HepG2 (cell line): ENCODE measurements at regions not wholly inside any gene's neighbourhood (a gene's known extent, or its start where the extent isn't known, plus 50 kb on each side); places are given as distances from the start of the nearest gene placed in this dataset.
A peak's percentile ranks its signal among the peaks of the same experiment; 100 is the strongest.

ENCODE experiments used
- ATAC-seq: fragments of 200-7000 bp; cut with Tn5 transposase; 3 replicates; pipeline ENCODE4 v1.9.1; 2020; ENCODE audit warnings: mild to moderate bottlenecking, moderate library complexity
- BruUV-seq: library from RNA; stranded (reverse); fragments of 400-500 nt; replicated peaks from 2 replicates; lab custom pipeline; 2021; lab: Mats Ljungman, UMichigan
- CTCF ChIA-PET: fragments of 300-600 bp; formaldehyde crosslinking; extraction: SDS; loops from one replicate; lab custom pipeline; 2021; ENCODE audit warnings: low total read pairs, inconsistent platforms, low intra/inter-chr PET ratio; lab: Yijun Ruan, JAX
- POLR2A ChIA-PET: fragments of 350-600 bp; sonication (Branson Sonifier 250); formaldehyde crosslinking; loops from one replicate; lab custom pipeline; 2020; ENCODE audit warnings: antibody characterized with exemption, inconsistent platforms; lab: Yijun Ruan, JAX
- DNase-seq: peaks from one replicate; pipeline ENCODE4 v3.0.0-alpha.2; 2015; ENCODE audit warnings: low spot score
- FAIRE-seq: peaks from 3 replicates; lab custom pipeline; 2011; peaks lifted over from hg19 to GRCh38; lab: Jason Lieb, UNC
- H2AFZ ChIP-seq: one replicate; pipeline ENCODE4 v1.6.1; 2011; ENCODE audit warnings: low read length, inconsistent platforms
- H3K27ac ChIP-seq: fragments of 300-600 bp; 3 replicates; pipeline ENCODE4 v1.8.0; 2011; ENCODE audit warnings: mixed run types, mild to moderate bottlenecking, mixed read lengths, low read length, inconsistent platforms; ENCODE audit not compliant: insufficient read depth; ENCODE audit errors: extremely low read length
- H3K27me3 ChIP-seq, 2 experiments: fragments of 200-600 bp in 1 of 2; 2 replicates in 1 of 2; 3 replicates in 1 of 2; pipeline versions ENCODE4 v1.6.0 to v1.8.0; 2011; ENCODE audit warnings: low read length in 2 of 2, mild to moderate bottlenecking in 2 of 2, moderate library complexity in 2 of 2, inconsistent platforms in 1 of 2; ENCODE audit not compliant: insufficient read depth in 2 of 2, control insufficient read depth in 1 of 2
- H3K36me3 ChIP-seq, 2 experiments: fragments of 200-600 bp in 1 of 2; replicated peaks in 1 of 2; 2 replicates in 1 of 2; 3 replicates in 1 of 2; pipeline versions ENCODE4 v1.5.1 to v1.8.0; 2011; ENCODE audit warnings: low read length in 2 of 2, inconsistent platforms in 1 of 2; ENCODE audit not compliant: insufficient read depth in 2 of 2, control insufficient read depth in 1 of 2
- H3K4me1 ChIP-seq: 2 replicates; pipeline ENCODE4 v1.5.1; 2012; ENCODE audit warnings: low read length, inconsistent platforms; ENCODE audit not compliant: insufficient read depth
- H3K4me2 ChIP-seq: 2 replicates; pipeline ENCODE4 v1.6.0; 2011; ENCODE audit warnings: low read depth, low read length, inconsistent platforms
- H3K4me3 ChIP-seq, 3 experiments: fragments of 200-600 bp in 1 of 3; sonication (generic), shearing (Covaris generic) in 1 of 3; replicated peaks in 1 of 3; 2 replicates each; pipeline ENCODE4 v1.5.1; 2011 to 2016; ENCODE audit warnings: low read length in 3 of 3, inconsistent platforms in 2 of 3, low read depth in 2 of 3, mild to moderate bottlenecking in 2 of 3, control low read depth in 1 of 3, mixed read lengths in 1 of 3; ENCODE audit not compliant: insufficient read depth in 1 of 3
- H3K79me2 ChIP-seq: one replicate; pipeline ENCODE4 v1.6.1; 2011; ENCODE audit warnings: low read length, inconsistent platforms; ENCODE audit not compliant: insufficient read depth
- H3K9ac ChIP-seq: 2 replicates; pipeline ENCODE4 v1.6.0; 2011; ENCODE audit warnings: mild to moderate bottlenecking, low read depth, low read length, inconsistent platforms; ENCODE audit not compliant: insufficient read depth
- H3K9me3 ChIP-seq: 2 replicates; pipeline ENCODE4 v1.5.1; 2012; ENCODE audit warnings: mild to moderate bottlenecking, low read length
- H4K20me1 ChIP-seq: 2 replicates; pipeline ENCODE4 v1.6.0; 2011; ENCODE audit warnings: inconsistent platforms, mild to moderate bottlenecking, low read length, moderate library complexity; ENCODE audit not compliant: insufficient read depth
- CEBPB ChIP-seq: IDR thresholded peaks from 2 replicates; pipeline ENCODE4 v1.6.1; 2011; ENCODE audit warnings: low read depth, low read length, improper control_type of control experiment, borderline replicate concordance
- HDAC1 ChIP-seq: sonication (generic); formaldehyde crosslinking; IDR thresholded peaks from 2 replicates; pipeline ENCODE4 v1.5.1; 2020; ENCODE audit warnings: mild to moderate bottlenecking, missing genetic modification reagents
- PRPF4 ChIP-seq: fragments of 200-400 bp; formaldehyde crosslinking; IDR thresholded peaks from 2 replicates; pipeline ENCODE4 v1.6.1; 2016; ENCODE audit warnings: low read length, low read depth; ENCODE audit not compliant: poor library complexity, severe bottlenecking
- SRSF9 ChIP-seq: fragments of 200-400 bp; formaldehyde crosslinking; IDR thresholded peaks from 2 replicates; pipeline ENCODE4 v1.6.1; 2018; ENCODE audit warnings: borderline replicate concordance, mild to moderate bottlenecking, low read depth, low read length; ENCODE audit not compliant: insufficient read depth, poor library complexity, severe bottlenecking
- ZNF251 ChIP-seq: sonication (generic); formaldehyde crosslinking; IDR thresholded peaks from 2 replicates; pipeline ENCODE4 v1.9.0; 2021; ENCODE audit warnings: mild to moderate bottlenecking, missing genetic modification reagents
- ZNF678 ChIP-seq: sonication (generic); formaldehyde crosslinking; IDR thresholded peaks from 2 replicates; pipeline ENCODE4 v1.4.0; 2020; ENCODE audit warnings: mild to moderate bottlenecking, missing genetic modification reagents
- WGBS: methylation state at CpG from one replicate; pipeline ENCODE4 v1.1.6; 2017; ENCODE audit warnings: low lambda C conversion rate; 5-methylcytosine and 5-hydroxymethylcytosine counted together
- in situ Hi-C: cut with HindIII; loops from 2 replicates; pipeline ENCODE4 v1.10.0; 2017; ENCODE audit warnings: low pct_unique_long_range_greater_than_20kb; ENCODE audit not compliant: extremely low pct_ligation_motif_present
- intact Hi-C: fragments of 100-400 bp; cut with micrococcal nuclease; formaldehyde crosslinking; loops from one replicate; pipeline ENCODE4 v1.10.0; 2022; ENCODE audit not compliant: unreplicated experiment
- TF ChIP-seq, protein P1 (sequence below): sonication (generic); formaldehyde crosslinking; IDR thresholded peaks from 2 replicates; pipeline ENCODE4 v1.4.0; 2020; ENCODE audit warnings: missing genetic modification reagents

GRCh38 chr5:109254511-109254910 is 155.3 kb downstream of the PJA2 start (continued):
- TF ChIP-seq PRPF4, result no peak

GRCh38 chr5:109253262-109253661 is 156.5 kb downstream of the PJA2 start:
- in situ Hi-C loops, result no loop called here
- no TSS peak for BruUV-seq
- ChIA-PET CTCF (no interaction called here), POLR2A (no interaction called here)
- Histone ChIP-seq H3K9me3 (no peaks in the 10 kb centered on the region), H3K27ac (no peak overlapping the region), H3K79me2 (no peaks in the 10 kb centered on the region), H3K36me3 (no peaks in the 10 kb centered on the region), H3K4me2 (no peak overlapping the region), H3K4me3 (no peak overlapping the region), H3K9ac (no peak overlapping the region), H4K20me1 (no peaks in the 10 kb centered on the region), H3K4me1 (no peaks in the 10 kb centered on the region), H2AFZ (no peak overlapping the region), H3K27me3 (no peaks in the 10 kb centered on the region; a peak in 2 of 5 replicates)
- 0 out of 2 replicates have a peak, but pooled peaks have one; percentile 15 for TF ChIP-seq CEBPB
- TF ChIP-seq ZNF251 (CRISPR knock-in tag), result no peak
- no peak for FAIRE-seq
- intact Hi-C loops, result no loop called here
- 21% methylated on average over 5 of the region's 5 CpGs for WGBS
- DNase-seq, result no peak
- no peak for ATAC-seq

GRCh38 chr5:109252731-109253130 is 157.0 kb downstream of the PJA2 start:
- Histone ChIP-seq H3K9ac (no peak overlapping the region), H2AFZ (no peak overlapping the region), H3K27ac (no peak overlapping the region), H4K20me1 (no peaks in the 10 kb centered on the region), H3K4me3 (no peak overlapping the region), H3K9me3 (no peaks in the 10 kb centered on the region), H3K4me2 (no peak overlapping the region), H3K36me3 (no peaks in the 10 kb centered on the region), H3K4me1 (no peaks in the 10 kb centered on the region), H3K79me2 (no peaks in the 10 kb centered on the region), H3K27me3 (no peaks in the 10 kb centered on the region; a peak in 2 of 5 replicates)
- FAIRE-seq (no peak), ATAC-seq (no peak), DNase-seq (no peak)
- in situ Hi-C loops, result no loop called here
- POLR2A ChIA-PET, result no interaction called here
- intact Hi-C loops, result no loop called here
- TF ChIP-seq ZNF678, result no peak
- TF ChIP-seq HDAC1 (CRISPR knock-in tag), result no peak
- no peak for TF ChIP-seq SRSF9
- TF ChIP-seq, protein P1, sequence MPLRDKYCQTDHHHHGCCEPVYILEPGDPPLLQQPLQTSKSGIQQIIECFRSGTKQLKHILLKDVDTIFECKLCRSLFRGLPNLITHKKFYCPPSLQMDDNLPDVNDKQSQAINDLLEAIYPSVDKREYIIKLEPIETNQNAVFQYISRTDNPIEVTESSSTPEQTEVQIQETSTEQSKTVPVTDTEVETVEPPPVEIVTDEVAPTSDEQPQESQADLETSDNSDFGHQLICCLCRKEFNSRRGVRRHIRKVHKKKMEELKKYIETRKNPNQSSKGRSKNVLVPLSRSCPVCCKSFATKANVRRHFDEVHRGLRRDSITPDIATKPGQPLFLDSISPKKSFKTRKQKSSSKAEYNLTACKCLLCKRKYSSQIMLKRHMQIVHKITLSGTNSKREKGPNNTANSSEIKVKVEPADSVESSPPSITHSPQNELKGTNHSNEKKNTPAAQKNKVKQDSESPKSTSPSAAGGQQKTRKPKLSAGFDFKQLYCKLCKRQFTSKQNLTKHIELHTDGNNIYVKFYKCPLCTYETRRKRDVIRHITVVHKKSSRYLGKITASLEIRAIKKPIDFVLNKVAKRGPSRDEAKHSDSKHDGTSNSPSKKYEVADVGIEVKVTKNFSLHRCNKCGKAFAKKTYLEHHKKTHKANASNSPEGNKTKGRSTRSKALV (CRISPR knock-in tag), result no peak
- WGBS, result 51% methylated on average over 3 of the region's 3 CpGs
- no TSS peak for BruUV-seq
- CTCF ChIA-PET, result no interaction called here
